OCI-LY1 (cell line): ENCODE measurements at regions not wholly inside any gene's neighbourhood (a gene's known extent, or its start where the extent isn't known, plus 50 kb on each side); places are given as distances from the start of the nearest gene placed in this dataset.

Experiments used
- H2AFZ ChIP-seq: fragments of 200-600 bp; sonication (generic), shearing (Covaris generic); 2 replicates; pipeline ENCODE4 v1.6.0; 2014; ENCODE audit warnings: antibody characterized with exemption, mild to moderate bottlenecking, low read length
- H3F3A ChIP-seq: fragments of 200-600 bp; sonication (generic), shearing (Covaris generic); 2 replicates; pipeline ENCODE4 v1.6.0; 2014; ENCODE audit warnings: mild to moderate bottlenecking, antibody characterized with exemption, low read length, moderate library complexity; ENCODE audit not compliant: insufficient read depth
- H3K27ac ChIP-seq: fragments of 200-600 bp; sonication (generic); 2 replicates; pipeline ENCODE4 v1.5.1; 2014; ENCODE audit warnings: low read length, mixed run types, mild to moderate bottlenecking, low read depth; ENCODE audit not compliant: poor library complexity, severe bottlenecking
- H3K27me3 ChIP-seq: fragments of 200-600 bp; sonication (generic); 2 replicates; pipeline ENCODE4 v1.6.0; 2014; ENCODE audit warnings: antibody characterized with exemption, mild to moderate bottlenecking, low read length, moderate library complexity; ENCODE audit not compliant: insufficient read depth
- H3K36me3 ChIP-seq: fragments of 200-600 bp; sonication (generic); 2 replicates; pipeline ENCODE4 v1.6.1; 2014; ENCODE audit warnings: mild to moderate bottlenecking, antibody characterized with exemption, low read length, moderate library complexity, mixed read lengths; ENCODE audit not compliant: insufficient read depth
- H3K4me1 ChIP-seq: fragments of 200-600 bp; sonication (generic); 2 replicates; pipeline ENCODE4 v1.5.1; 2014; ENCODE audit warnings: mild to moderate bottlenecking, low read length, moderate library complexity; ENCODE audit not compliant: insufficient read depth, severe bottlenecking
- H3K4me2 ChIP-seq: fragments of 200-600 bp; sonication (generic), shearing (Covaris generic); 2 replicates; pipeline ENCODE4 v1.6.1; 2014; ENCODE audit warnings: low read length
- H3K4me3 ChIP-seq: fragments of 200-600 bp; sonication (generic); 2 replicates; pipeline ENCODE4 v1.5.1; 2014; ENCODE audit warnings: low read length, low read depth, mild to moderate bottlenecking, mixed read lengths; ENCODE audit not compliant: poor library complexity, severe bottlenecking
- H3K79me2 ChIP-seq: fragments of 200-600 bp; shearing (Covaris generic); 2 replicates; pipeline ENCODE4 v1.6.1; 2016; ENCODE audit warnings: mixed run types, low read length, mixed read lengths; ENCODE audit not compliant: insufficient read depth
- H3K9ac ChIP-seq: fragments of 200-600 bp; sonication (generic), shearing (Covaris generic); 2 replicates; pipeline ENCODE4 v1.6.1; 2014; ENCODE audit warnings: mild to moderate bottlenecking, low read length, mixed read lengths
- H3K9me2 ChIP-seq: fragments of 200-600 bp; sonication (generic), shearing (Covaris generic); 2 replicates; pipeline ENCODE4 v1.6.1; 2014; ENCODE audit warnings: low read depth, mild to moderate bottlenecking, low read length, mixed read lengths
- H3K9me3 ChIP-seq: fragments of 200-600 bp; shearing (Covaris generic); 2 replicates; pipeline ENCODE4 v1.6.1; 2014; ENCODE audit warnings: low read length, mixed read lengths
- H4K20me1 ChIP-seq: fragments of 200-600 bp; sonication (generic), shearing (Covaris generic); 2 replicates; pipeline ENCODE4 v1.6.0; 2016; ENCODE audit warnings: mild to moderate bottlenecking, low read length; ENCODE audit not compliant: insufficient read depth
- CTCF ChIP-seq: fragments of 200-600 bp; sonication (generic), shearing (Covaris generic); IDR thresholded peaks from 2 replicates; pipeline ENCODE4 v1.5.1; 2017; ENCODE audit warnings: mild to moderate bottlenecking, antibody characterized with exemption, low read length, moderate library complexity, mixed read lengths
- EZH2 ChIP-seq: fragments of 200-600 bp; sonication (generic), shearing (Covaris generic); IDR thresholded peaks from 2 replicates; pipeline ENCODE4 v1.8.0; 2017; ENCODE audit warnings: borderline replicate concordance, mixed run types, mild to moderate bottlenecking, antibody characterized with exemption, low read length, moderate library complexity, mixed read lengths

DNA sequence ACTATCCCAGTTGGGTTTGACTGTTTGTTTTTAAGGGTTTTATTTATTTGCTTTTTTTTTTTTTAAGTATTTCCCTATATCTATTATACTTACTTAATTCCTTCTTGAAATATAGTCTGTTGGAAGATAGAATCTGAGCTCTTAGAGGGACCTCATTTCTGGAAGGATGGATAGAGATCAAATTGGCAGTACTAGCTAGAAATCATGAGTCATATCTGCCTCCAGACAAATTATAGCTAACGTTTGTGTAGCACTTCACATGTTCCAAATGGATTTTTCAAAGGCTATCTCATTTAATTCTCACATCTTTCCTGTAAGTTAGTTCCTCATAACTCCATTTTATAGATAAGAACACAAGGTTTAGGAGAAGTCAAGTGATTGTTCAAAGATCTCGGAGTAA is 384.7 kb downstream of the ZIC1 start:
- no peak overlapping the region for H3K9ac ChIP-seq
- no peaks in the 10 kb centered on the region for H3K4me1 ChIP-seq
- TF ChIP-seq CTCF (no peak), EZH2 (no peak)
- H3K79me2 ChIP-seq = no peaks in the 10 kb centered on the region
- H3F3A ChIP-seq = no peaks in the 10 kb centered on the region
- no peaks in the 10 kb centered on the region for H3K9me2 ChIP-seq
- no peaks in the 10 kb centered on the region for H4K20me1 ChIP-seq
- no peaks in the 10 kb centered on the region for H3K27me3 ChIP-seq
- no peak overlapping the region for H3K27ac ChIP-seq
- no peak overlapping the region for H2AFZ ChIP-seq
- no peaks in the 10 kb centered on the region for H3K36me3 ChIP-seq
- no peak overlapping the region for H3K4me3 ChIP-seq
- H3K4me2 ChIP-seq = no peak overlapping the region
- no peaks in the 10 kb centered on the region for H3K9me3 ChIP-seq

DNA sequence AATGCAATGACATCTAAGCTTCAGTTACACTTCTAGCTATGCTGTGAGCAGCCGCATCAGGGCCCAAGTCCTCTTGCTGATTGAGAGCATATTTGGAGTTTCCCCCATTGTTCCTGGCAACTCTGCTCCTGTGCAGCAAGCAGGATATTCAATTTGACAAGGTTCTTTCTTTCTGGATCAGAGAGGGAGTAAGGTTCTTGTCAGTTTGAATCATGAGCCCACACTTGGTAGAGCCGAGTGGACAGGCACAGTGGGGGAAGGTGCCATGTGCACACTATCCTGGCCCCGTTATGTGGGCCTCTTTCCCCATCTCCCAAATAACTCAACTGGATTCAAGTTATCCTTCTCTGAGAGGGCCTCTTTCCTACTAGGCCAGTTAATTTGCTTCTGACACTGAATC is 385.4 kb downstream of the ZIC1 start:
- Histone ChIP-seq H3K79me2 (no peaks in the 10 kb centered on the region), H3K36me3 (no peaks in the 10 kb centered on the region), H4K20me1 (no peaks in the 10 kb centered on the region), H3F3A (no peaks in the 10 kb centered on the region), H3K4me3 (no peak overlapping the region), H3K27me3 (no peaks in the 10 kb centered on the region), H3K9ac (no peak overlapping the region), H2AFZ (no peak overlapping the region), H3K27ac (no peak overlapping the region), H3K4me1 (no peaks in the 10 kb centered on the region), H3K9me3 (no peaks in the 10 kb centered on the region), H3K9me2 (no peaks in the 10 kb centered on the region), H3K4me2 (no peak overlapping the region)
- TF ChIP-seq CTCF (no peak), EZH2 (no peak)

GRCh38 chr3:147795418-147795817 is 386.3 kb downstream of the ZIC1 start:
- Histone ChIP-seq H3F3A (no peaks in the 10 kb centered on the region), H3K9me3 (no peaks in the 10 kb centered on the region), H3K9ac (no peak overlapping the region), H2AFZ (no peak overlapping the region), H3K4me3 (no peak overlapping the region), H3K4me1 (no peaks in the 10 kb centered on the region), H3K9me2 (no peaks in the 10 kb centered on the region), H4K20me1 (no peaks in the 10 kb centered on the region), H3K27ac (no peak overlapping the region), H3K36me3 (no peaks in the 10 kb centered on the region), H3K79me2 (no peaks in the 10 kb centered on the region), H3K27me3 (no peaks in the 10 kb centered on the region), H3K4me2 (no peak overlapping the region)
- TF ChIP-seq EZH2 (no peak), CTCF (no peak)
